ENCODE measurements at regions not wholly inside any gene's neighbourhood (a gene's known extent, or its start where the extent isn't known, plus 50 kb on each side); places are given as distances from the start of the nearest gene placed in this dataset.

GRCh38 chr9:73494894-73495293, 343.2 kb downstream of the ANXA1 start:
- no peak for TF ChIP-seq EZH2 (IDR thresholded peaks at IDR 0.05; ENCODE audit: borderline replicate concordance, insufficient read depth, low read depth, low read length, poor library complexity, severe bottlenecking)
- no peak for TF ChIP-seq CTCF (IDR thresholded peaks at IDR 0.05)
